Activated T-helper 1 cell treated with Interleukin-2 at 50 U/mL for 16 hours (primary cell): ENCODE measurements at regions not wholly inside any gene's neighbourhood (a gene's known extent, or its start where the extent isn't known, plus 50 kb on each side); places are given as distances from the start of the nearest gene placed in this dataset.

Experiments used
- DNase-seq: peaks from one replicate; pipeline ENCODE4 v3.0.0-alpha.2; 2020; ENCODE audit warnings: low read depth

DNA sequence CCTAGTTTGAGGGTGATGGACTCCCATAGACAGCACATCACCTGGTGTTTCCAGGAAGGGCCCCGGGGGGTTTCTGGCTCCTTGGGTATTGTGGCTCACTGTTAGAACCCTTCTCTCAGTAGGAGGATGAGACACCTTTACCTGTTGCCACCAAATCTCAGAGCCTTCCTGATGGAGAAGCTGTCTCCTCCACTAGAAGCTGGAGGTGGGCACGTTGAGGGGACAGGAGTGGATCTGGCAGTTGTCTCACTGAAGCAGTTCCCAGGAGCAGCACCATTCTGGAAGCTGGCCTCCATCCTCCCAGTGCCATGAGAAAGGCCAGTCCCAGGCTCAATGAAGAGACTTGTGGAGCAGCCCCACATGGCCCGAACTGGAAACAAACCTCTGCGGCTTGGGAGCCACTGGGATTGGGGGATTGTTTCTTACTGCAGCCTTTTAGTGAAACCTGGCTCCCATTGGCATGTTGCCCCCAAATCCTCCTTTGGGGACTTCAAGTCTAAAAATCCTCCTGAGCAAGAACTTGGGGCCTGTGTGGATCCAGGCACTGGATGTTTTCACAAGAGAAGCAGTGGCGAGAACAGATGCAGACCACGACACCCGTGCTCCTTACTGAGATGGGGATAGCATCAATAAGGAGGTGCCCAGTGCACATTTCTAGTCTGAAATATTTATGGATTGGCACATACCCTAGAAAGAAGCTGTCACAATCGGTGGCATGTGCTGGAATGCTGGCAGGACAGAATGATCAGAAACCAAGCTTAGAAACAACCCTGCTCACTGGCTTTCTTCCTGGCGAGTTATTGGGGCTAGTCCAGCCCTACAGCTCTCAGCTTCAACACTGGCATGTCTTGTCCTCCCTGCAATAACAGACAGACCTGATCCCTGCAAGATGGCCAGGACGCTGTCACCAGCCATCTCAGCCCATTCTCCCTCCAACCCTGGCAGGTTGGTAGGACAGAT lies 223.7 kb upstream of the AJAP1 start:
- no peak for DNase-seq

DNA sequence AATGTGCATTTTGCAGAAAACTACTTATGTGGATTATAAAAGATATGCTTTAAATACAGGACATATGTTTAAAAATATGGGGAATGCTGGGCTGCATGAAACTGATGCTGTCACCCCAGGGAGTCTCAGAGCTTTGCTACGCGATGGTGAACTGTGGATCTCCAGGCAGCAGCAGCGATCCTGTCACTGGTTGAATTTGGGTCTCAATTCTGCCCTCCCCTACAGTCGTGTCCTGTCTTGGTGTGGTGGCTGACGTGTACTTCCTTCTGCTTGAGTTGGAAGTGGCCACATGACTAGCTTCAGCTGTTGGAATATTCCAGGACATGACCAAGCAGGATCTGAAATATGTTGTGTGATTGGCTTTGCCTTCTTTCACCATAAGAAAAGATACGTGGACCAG lies 222.9 kb upstream of the AJAP1 start:
- no peak for DNase-seq

DNA sequence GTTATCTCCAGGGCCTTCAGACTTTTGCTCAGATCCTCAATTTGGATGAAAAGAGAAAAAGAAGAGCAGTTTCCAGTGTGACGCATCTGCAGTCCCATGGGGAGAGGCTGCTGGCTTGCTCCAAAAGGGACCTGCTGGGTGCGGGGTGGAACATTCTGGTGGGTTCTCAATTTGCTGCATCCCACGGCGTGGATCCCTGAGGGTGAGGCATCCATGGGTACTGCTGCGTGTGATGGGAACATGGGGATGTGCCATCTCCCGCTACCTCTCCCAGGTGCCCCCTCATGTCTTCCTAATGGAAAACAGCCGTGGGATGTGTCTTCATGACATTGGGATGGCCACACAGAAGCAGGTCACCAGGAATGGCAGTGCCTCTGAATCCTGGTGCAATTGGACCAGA lies 221.3 kb upstream of the AJAP1 start:
- no peak for DNase-seq

DNA sequence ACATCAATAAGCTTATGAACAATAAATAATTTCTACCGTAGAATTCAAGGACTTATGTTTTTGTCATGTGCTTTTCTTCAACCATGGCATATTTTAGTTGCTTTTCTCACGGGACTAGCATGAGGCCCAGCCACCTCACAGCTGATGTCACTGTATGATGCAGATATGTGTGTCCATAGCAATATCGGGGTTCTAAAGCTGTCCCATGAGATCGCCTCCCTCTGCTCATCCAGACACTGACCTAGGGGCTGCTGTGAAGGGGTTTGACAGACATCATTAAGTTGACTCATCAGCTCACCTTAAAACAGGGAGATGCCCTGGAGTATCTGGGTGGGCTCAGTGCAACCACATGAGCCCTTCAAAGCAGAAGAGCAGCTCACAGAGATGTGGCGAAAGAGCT lies 210.3 kb upstream of the AJAP1 start:
- no peak for DNase-seq

DNA sequence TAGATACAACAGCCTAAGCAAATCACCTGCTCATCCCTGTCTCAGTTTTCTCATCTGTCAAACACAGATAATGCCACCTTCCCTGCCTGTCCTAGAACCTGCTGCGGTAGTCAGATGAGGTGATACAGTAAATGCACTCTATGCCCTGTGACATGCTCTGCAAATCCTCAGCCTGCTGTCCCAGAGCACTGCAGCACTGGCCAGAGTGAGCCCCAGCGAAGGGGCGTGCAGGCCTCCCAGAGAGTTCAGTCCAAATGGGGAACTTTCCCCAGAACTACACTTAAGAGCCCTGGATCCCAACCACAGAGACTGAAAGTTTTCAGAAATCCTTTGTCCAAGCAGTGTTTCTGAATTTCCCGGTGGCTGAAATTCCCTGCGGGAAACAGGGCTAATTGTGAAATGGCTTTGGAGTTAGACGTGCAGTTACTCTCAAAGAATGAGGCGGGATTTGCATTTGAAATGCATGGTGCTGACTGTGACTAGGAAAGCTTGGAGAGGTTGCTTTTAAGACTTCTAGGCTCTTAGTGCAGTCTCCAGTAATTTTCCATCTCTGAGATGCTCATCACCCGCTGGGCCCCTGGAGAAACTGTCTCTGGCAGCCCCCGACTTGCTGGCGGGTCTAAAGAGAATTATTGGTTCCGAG lies 206.5 kb upstream of the AJAP1 start:
- no peak for DNase-seq

DNA sequence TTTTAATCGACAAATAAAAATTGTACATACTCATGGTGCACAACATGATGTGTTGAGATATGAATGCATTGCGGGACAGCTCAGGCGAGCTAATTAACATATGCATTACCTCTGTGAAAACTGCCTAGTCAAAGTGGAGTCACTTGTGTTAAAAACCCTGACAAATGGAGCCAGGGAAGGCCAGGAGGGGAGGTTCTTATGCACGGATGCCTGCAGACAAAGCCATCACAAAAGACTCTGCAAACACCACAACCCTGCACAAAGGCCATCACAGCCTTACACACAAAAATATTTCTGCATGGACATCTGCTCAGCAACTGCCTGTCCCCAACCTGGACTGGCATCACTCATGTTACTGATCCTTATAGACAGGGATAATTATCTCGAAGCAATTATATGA lies 204.4 kb upstream of the AJAP1 start:
- no peak for DNase-seq

DNA sequence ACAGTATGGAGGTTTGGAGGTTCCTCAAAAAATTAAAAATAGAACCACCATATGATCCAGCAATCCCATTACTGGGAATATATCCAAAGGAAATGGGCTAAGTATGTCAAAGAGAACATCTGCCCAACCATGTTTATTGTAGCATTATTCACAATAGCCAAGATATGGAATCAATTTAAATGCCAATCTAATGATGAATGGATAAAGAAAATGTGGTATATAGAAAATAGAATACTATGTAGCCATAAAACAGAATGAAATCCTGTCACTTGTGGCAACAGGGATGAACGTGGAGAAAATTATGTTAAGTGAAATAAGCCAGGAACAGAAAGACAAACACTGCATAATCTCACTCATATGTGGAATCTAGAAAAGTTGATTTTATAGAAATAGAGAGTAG lies 201.7 kb upstream of the AJAP1 start:
- no peak for DNase-seq

DNA sequence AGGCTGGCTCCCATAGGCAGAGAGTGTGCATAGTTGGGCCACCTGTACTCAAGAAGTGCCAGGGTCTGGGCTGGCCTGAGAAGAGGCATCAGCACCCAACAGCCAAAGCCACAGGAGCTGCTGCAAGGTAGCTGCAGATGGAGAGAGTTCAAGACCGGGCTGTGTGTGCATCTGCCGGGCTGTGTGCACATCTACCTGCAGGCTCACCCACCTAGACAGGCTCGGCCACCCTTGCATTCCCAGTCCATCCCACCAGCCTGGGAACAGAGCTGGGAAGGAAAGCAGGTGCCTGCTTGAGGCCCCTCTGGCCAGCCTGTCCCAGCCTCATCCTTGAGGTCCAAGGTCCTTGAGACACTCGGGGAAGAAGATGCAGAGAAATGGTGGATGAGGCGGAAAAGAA lies 194.4 kb upstream of the AJAP1 start:
- no peak for DNase-seq

DNA sequence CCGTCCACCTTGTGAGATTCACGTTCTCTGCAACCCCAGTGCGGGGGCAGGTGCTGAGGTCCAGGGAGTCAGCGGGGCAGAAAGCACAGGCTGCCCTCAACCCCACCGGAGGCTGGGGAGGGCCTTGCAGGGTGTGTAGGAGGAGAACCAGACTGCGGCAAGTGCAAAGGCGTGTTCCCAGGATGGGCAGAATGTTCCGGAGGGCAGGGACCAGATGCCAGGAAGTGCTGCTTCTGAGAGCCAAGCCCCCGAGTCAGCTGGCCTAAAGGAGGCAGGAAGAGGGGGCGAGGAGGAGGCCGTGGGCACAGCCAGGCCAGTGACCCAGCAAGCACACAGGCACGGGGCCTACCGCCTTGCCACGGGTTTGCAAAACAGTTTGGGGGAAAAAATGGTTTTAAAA lies 193.8 kb upstream of the AJAP1 start:
- DNase-seq: no peak

DNA sequence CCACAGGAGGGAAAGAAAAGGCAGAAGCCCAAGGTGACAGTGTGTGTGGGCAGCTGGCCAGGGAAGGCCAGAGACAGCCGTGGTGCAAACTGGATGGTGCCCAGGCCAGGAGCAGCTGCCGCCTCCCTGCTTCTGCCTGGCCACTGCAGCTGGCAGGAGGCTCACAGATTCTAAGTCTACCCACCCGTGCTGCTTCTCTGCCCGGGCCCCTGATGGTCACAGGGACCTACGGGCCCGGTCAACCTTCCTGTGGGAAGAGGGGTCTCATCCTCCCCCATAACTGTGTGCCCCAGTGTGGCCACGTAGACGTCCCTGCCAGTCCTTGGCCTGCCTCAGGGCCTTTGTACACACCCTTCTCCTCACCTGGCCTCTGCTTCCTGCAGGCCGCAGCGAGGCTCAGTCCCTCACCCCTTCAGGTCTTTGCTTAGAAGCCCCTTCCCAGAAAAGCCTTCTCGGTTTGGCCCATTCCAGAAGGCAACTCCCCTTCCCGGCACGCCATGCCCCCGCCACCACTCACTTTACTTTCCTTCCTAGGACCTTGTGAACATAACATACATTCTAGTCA lies 192.6 kb upstream of the AJAP1 start:
- DNase-seq: no peak

DNA sequence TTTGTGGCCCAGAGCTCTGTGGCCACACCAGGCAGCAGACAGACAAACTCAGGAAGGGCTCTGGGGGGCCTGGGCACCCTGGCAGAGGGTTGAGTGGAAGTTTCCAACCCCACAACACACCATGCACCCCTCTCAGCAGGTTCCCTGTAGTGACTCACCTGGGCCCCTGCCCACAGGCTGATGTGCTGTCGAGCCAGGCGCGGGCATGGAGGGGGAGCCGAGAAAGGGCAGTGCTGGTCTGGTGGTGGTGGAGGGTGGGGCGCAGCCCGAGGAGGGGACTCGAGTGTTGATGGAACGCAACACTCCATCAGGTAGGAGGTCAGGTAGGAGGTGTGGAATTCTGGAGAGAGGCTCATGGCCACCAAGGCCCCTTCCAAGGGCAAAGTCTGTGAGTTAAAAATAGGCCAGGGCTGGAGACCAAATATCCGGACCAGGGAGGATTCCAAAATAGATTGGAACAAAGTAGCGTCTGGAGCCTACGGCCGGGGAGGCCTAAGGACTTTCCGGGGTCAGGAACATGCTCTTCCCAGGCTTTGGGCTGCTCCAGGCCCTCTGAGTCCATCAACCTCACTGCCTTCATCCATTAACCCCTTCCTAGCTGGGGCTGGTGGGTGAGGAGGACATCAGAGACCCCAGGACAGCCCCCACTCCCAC lies 191.5 kb upstream of the AJAP1 start:
- no peak for DNase-seq

DNA sequence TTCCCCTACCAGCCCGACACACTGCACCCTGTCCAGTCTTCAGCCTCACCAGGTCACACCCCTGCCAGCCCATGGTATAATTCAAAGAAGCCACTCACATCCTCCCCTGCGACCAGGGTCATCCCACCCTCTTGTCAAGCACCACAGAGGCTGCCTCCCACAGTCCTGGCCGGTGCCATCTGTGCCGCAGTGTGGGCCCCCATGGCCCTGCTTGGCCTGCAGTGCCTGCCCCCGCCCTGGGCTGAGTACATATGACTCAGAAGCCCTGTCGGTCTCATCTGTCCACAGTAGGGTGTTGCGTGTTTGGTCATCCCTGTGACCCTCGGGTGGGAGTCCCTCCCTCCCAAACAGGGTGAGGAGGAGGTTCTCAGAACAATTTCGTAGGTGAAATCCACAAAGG lies 190.8 kb upstream of the AJAP1 start:
- DNase-seq: no peak

DNA sequence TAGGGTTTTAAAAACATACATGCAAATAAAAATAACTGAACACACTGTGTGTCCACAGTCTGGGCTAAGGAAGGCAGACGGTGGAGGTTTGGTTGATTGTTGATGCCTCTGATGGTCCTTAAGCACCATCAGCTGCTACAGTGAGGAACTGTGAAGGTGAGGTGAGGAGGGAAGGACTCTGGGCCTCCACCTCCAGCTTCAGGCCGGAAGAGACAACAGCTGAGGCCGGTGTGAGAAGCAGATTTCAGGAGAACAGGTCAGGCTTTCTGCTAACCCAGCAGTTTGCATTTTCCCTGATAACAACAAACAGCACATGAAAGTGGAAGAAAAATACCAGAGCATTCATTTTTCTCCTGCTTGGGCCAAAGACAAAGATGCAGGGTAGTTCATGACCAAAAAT lies 189.9 kb upstream of the AJAP1 start:
- DNase-seq: no peak

DNA sequence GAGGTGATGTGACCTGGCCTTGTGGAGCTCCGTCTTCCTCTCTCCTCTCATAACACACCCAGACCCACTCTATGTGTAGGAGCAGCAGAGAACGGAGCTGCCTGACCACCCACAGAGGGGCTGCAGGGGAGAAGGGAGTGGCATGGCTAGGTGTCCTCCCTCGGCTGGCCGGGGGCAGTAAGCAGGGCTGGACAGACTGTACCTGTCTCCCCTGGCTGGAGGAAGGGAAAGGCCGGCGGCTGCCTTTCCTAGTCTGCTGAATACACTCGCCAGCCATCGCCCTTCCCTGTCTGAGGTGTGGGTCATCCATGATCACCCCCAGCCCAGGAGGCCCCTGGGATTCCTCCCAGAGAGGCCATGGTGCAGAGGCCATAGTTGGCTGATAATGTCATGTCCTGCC lies 187.2 kb upstream of the AJAP1 start:
- no peak for DNase-seq

DNA sequence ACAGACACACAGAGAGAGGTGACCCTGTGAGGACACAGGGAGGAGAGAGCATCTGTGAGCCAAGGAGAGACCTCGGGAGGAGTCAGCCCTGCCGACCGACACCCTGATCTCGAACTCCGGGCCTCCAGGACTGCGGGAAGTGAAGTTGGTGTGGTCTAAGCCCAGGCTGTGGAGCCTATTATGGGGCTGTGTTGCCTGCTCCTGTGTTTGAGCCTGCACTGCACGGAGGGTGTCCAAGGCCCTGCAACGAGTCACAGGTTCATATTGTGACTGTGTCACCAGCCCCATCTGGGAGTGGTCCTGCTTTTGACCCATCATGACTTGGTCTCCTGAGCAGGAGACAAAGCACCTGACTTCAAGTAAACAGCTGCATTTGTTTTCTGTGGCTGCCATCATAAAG lies 186.0 kb upstream of the AJAP1 start:
- DNase-seq: no peak

DNA sequence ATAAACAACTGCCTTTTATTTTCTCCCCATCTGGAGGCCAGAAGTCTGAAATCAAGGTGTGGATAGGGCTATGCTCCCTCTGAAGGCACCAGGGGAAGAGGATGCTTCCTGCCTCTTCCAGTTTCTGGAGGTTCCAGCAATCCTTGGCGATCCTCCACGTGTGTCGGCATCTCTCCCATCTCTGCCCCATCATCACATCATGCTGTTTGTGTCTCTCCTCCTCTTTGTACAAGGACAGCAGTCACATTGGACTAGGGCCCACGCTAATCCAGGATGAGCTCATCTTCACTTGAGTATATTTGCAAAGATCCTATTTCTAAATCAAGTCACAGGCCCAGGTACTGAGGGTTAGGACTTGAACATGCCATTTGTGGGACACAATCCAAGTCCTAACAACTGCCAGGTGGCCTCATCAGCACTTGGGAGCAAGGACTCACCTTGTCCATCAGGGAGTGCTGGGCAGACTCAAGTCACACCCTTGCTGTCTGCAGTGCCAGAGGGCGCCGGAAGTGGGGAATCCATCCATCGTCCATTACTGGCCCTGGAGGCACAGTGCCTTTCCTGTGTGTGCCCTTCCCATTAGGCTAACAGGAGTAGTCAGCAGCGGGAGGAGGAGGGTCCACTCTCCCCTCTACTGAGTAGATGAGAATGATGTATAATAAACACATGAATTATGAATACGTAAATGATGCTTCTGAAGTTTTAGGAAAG lies 185.4 kb upstream of the AJAP1 start:
- no peak for DNase-seq

DNA sequence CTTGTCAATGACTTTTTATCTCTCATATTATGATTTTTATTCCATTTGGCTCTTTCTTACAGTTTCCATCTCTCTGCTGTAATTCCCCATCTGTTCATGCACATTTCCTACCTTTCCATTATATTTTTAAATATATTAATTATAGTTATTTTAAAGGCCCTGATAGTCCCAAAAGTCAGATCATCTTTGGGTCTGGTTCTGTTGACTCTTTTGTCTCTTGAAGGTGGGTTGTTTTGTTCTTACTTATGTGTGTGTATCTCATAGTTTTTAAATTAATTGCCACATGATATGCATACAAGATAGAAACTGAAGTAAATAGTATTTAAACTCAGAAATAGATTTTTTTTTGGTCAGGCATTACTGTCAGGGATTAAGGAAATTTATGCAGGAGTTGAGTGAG lies 178.0 kb upstream of the AJAP1 start:
- DNase-seq: no peak

DNA sequence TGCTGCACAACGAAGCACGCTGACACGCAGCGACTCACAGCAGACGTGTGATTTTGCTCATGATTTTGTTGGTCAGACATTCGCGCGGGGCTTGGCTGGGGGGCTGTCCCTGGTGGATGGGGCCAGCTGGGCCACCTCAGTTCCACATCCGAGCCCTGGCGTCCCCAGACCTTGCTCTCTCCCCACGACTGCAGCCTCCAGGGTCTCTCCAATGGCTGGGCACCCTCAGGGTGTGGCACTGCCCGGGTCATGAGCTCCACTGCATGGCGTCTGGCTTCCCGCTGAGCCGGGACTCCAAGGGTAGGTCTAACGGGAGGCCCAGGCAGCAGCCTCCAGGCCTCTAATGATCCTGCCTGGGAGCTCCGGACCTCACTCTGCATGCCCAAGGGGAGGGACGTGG lies 173.0 kb upstream of the AJAP1 start:
- no peak for DNase-seq

DNA sequence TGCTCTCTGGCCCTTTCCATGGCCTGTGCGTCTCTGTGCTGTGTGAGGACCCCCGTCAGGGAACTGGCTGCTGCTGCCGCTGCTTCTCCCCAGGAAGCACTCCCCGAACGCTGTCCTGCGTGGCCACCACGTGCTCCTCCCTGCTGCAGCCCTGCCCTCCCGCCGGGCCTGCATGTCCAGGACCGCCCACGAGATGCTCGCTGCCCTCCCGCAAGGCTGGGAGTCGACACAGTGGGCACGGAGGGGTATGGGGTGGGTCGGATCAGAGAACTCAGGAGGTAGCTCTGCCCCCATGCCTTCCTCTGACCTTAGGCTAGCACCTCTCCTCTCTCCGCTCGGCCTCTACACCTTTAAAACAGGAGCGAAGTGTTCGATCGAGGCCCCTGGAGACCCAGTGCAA lies 171.9 kb upstream of the AJAP1 start:
- no peak for DNase-seq

DNA sequence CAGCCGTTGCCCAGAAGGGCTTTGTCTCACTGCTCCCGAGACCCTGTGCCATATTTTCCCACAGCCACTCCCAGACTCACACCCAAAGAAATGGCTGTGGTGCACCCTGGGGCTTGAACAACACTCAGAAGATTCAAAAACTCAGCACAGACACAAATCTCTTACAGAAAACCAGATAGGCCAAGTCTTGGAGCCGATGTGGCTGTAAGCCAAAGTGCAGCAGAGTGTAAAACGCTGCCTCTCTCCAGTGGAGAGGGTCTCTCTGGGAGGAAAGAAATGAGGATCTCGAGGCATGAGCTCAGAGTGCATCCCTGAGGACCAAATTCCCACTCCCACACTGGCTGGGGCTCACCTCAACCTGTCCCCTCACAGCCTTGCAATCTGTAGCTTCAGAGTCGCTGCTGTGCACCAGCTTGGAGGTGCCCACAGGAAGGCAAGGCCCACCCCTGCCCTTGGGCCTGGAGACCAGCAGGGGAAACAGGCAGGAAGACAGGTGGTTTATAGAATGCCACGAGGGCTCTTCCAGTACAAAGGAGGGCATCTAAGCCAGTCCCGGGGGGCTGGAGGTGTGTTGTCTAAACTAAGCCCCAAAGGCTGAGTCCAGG lies 171.3 kb upstream of the AJAP1 start:
- no peak for DNase-seq

DNA sequence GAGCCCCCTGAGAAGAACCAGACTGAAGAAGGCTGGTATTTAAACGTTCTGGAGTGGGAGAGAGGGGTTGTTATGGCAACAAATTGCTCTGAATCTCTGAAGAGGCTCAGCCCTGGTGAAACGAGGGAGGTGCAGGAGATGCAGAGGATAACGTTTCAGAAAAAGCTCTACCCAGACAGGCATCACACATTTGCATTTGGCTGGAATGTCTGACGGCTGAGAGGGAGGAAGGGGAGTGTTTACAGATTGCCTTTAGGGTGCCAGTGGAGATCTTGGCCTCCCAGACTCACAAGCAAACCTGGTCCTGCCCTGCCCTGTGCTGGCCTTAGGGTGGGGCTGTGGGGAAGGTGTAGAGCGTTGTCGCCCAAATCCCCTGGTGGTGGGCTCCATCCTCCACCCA lies 169.0 kb upstream of the AJAP1 start:
- no peak for DNase-seq

DNA sequence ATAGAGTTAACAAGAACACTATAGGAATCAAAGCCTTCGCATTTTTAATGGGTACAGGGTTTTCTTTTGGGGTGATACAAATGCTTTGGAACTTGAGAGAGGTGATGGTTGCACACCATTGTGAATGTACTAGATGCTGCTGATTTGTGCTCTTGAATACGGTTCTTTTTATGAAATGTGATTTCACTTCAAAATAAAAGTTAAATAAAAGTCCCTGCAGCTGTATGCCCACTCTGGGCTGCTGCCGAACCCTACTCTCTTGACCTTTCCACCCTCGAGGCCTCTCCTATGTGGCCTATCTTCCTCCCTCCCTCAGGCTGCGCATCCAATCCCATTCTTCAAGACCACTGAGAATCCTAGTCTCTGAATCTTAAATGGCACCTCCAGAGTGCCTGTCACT lies 168.5 kb upstream of the AJAP1 start:
- no peak for DNase-seq
